Lower lobe of right lung (tissue), 2 donors: ENCODE measurements at regions not wholly inside any gene's neighbourhood (a gene's known extent, or its start where the extent isn't known, plus 50 kb on each side); places are given as distances from the start of the nearest gene placed in this dataset.

Experiments
- ATAC-seq, 2 donors: fragments of 200-7000 bp; cut with Tn5 transposase; one replicate each; pipeline ENCODE4 v1.9.1; 2020 to 2022; ENCODE audit warnings: mild to moderate bottlenecking in 2 of 2, moderate library complexity in 2 of 2
- DNase-seq: peaks from one replicate; pipeline ENCODE4 v3.0.0-alpha.2; 2020
- H3K27ac ChIP-seq: fragments of 200-600 bp; one replicate; pipeline ENCODE4 v1.8.0; 2022
- H3K27me3 ChIP-seq: fragments of 200-600 bp; one replicate; pipeline ENCODE4 v1.8.0; 2022; ENCODE audit warnings: low read depth
- H3K36me3 ChIP-seq: fragments of 200-600 bp; one replicate; pipeline ENCODE4 v1.8.0; 2022; ENCODE audit warnings: mild to moderate bottlenecking
- H3K4me1 ChIP-seq: fragments of 200-600 bp; one replicate; pipeline ENCODE4 v1.8.0; 2022
- H3K4me3 ChIP-seq: fragments of 200-600 bp; one replicate; pipeline ENCODE4 v1.8.0; 2022; ENCODE audit warnings: mild to moderate bottlenecking
- H3K9me3 ChIP-seq: fragments of 200-600 bp; one replicate; pipeline ENCODE4 v1.8.0; 2022
- intact Hi-C: fragments of 100-400 bp; cut with DNase I; formaldehyde crosslinking; loops from one replicate; pipeline ENCODE4 v1.11.0; 2022
- TF ChIP-seq, protein P1 (sequence below): fragments of 200-600 bp; IDR thresholded peaks from one replicate; pipeline ENCODE4 v1.8.0; 2022; ENCODE audit warnings: antibody characterized with exemption, mild to moderate bottlenecking
- donor health status: DM: no; HTN: yes; CAD: no; lungs with severe emphysema.

GRCh38 chr4:127069675-127070074 is 563.1 kb upstream of the INTU start:
- DNase-seq (no peak), ATAC-seq (no peak)
- TF ChIP-seq, protein P1, sequence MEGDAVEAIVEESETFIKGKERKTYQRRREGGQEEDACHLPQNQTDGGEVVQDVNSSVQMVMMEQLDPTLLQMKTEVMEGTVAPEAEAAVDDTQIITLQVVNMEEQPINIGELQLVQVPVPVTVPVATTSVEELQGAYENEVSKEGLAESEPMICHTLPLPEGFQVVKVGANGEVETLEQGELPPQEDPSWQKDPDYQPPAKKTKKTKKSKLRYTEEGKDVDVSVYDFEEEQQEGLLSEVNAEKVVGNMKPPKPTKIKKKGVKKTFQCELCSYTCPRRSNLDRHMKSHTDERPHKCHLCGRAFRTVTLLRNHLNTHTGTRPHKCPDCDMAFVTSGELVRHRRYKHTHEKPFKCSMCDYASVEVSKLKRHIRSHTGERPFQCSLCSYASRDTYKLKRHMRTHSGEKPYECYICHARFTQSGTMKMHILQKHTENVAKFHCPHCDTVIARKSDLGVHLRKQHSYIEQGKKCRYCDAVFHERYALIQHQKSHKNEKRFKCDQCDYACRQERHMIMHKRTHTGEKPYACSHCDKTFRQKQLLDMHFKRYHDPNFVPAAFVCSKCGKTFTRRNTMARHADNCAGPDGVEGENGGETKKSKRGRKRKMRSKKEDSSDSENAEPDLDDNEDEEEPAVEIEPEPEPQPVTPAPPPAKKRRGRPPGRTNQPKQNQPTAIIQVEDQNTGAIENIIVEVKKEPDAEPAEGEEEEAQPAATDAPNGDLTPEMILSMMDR: no peak
- no peaks in the 10 kb centered on the region for H3K4me1 ChIP-seq
- no peaks in the 10 kb centered on the region for H3K9me3 ChIP-seq
- intact Hi-C loops: no loop called here
- no peak overlapping the region for H3K27ac ChIP-seq
- H3K27me3 ChIP-seq: no peaks in the 10 kb centered on the region
- H3K4me3 ChIP-seq: no peak overlapping the region
- H3K36me3 ChIP-seq: no peaks in the 10 kb centered on the region

DNA sequence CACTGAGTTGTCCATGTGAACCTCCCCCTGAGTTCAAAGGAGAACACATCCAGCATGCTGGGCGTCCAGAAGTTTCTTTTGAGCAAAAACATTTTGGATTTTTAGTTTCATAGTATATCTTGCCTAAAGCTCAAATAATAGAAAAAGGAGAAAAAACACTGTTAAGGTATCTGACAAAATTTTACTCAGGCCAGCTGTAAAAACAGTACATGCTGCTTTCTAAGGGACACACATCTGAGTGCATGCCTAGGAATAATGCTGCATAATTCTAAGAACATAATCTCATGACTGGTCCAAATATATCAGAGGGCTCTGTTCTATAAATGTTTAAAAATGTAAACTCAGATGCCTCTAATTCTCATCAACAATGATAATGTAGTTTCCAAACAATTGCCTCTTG is 561.3 kb upstream of the INTU start:
- no peak for ATAC-seq
- TF ChIP-seq, protein P1: no peak
- intact Hi-C loops: no loop called here

DNA sequence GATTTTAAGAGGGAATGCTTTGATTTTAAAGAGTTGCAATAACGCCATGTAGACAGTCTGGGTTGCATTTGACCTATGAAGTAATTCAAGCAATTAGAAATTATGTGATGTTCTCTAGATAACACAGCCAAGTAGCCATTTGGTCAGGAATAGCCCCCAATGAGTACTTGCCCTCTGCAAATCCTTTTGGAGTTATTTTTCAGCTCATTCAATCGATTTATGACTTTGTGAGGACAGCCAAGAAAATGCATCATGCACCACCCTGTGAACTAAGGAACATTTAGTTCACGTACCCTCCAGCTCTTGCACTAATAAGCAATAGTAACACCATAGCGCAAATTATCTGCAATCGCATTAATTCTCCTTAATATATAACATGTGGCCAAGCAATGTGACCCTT is 552.6 kb upstream of the INTU start:
- intact Hi-C loops: no loop called here
- DNase-seq: no peak
- TF ChIP-seq, protein P1: no peak
- H3K4me1 ChIP-seq: no peaks in the 10 kb centered on the region
- no peak overlapping the region for H3K27ac ChIP-seq
- no peaks in the 10 kb centered on the region for H3K9me3 ChIP-seq
- H3K36me3 ChIP-seq: no peaks in the 10 kb centered on the region
- H3K27me3 ChIP-seq: no peaks in the 10 kb centered on the region
- H3K4me3 ChIP-seq: no peak overlapping the region
- ATAC-seq: no peak

More for the DNA sequence above, 561.3 kb upstream of the INTU start:
- H3K36me3 ChIP-seq: no peaks in the 10 kb centered on the region
- H3K9me3 ChIP-seq: no peaks in the 10 kb centered on the region
- no peaks in the 10 kb centered on the region for H3K4me1 ChIP-seq
- no peaks in the 10 kb centered on the region for H3K27me3 ChIP-seq
- no peak overlapping the region for H3K27ac ChIP-seq
- H3K4me3 ChIP-seq: no peak overlapping the region
- DNase-seq: no peak

DNA sequence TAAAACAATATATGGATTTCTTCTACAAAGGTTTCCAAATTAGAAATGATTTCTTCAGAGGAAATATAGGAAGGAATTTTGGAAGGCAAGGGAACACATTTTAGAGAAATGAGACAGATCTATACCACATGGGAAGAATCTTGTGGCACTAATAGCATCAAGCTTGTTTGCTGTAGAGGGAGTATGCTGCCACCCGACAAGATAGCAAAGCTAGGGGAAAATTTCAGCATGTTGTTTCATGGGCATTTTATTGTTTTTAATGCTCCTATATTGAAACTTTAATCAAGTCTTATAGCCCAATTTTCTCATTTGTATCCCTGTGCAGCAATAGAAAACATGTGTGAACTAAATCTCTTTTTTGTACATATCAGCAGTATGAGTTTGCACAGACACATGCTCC is 551.7 kb upstream of the INTU start:
- Histone ChIP-seq H3K27me3 (no peaks in the 10 kb centered on the region), H3K36me3 (no peaks in the 10 kb centered on the region), H3K4me3 (no peak overlapping the region), H3K9me3 (no peaks in the 10 kb centered on the region), H3K4me1 (no peaks in the 10 kb centered on the region), H3K27ac (no peak overlapping the region)
- no peak for DNase-seq
- TF ChIP-seq, protein P1: no peak
- intact Hi-C loops: no loop called here
- ATAC-seq: no peak

DNA sequence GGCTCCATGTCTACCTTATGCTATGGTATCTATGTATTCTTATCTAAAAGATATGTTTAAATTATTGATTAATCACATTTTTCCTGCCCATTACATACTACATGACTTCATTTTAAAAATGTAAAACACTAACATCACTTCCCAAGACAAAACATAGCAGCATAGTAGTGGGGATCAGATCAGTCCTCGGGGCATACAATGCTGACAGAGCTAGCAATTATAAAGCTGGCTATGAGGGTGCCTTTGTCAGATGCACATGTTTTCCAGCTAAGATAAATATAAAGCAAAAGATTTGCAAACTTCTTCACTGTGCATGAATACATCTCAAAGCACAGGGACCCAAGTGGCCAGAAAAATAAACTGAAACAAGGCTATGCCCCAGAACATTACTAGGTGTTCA is 549.8 kb upstream of the INTU start:
- H3K27ac ChIP-seq: no peak overlapping the region
- no peak for DNase-seq
- no peaks in the 10 kb centered on the region for H3K27me3 ChIP-seq
- no peak overlapping the region for H3K4me3 ChIP-seq
- TF ChIP-seq, protein P1: no peak
- no peaks in the 10 kb centered on the region for H3K36me3 ChIP-seq
- H3K9me3 ChIP-seq: peaks cover 3% of the 10 kb centered on the region
- no peak for ATAC-seq
- H3K4me1 ChIP-seq: no peaks in the 10 kb centered on the region
- intact Hi-C loops: no loop called here

DNA sequence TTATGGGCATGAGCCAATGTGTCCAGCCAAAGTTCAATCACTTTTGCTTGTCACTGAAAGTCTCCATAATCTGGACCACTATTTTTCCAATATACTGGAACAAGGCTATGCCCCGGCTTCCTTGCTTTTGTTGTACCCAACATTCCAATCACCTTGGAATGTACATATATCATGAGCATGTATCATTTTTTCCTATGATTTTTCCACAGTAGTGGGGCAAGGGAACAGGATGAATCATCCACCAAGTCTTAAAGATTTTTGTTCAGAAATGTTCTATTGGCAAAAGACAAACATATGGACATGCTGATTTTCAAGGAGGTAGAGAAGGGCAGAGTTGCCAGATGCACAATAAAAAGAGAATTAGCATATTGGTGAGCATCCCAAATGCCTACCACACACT is 548.1 kb upstream of the INTU start:
- H3K4me1 ChIP-seq: no peaks in the 10 kb centered on the region
- intact Hi-C loops: no loop called here
- H3K27me3 ChIP-seq: no peaks in the 10 kb centered on the region

More for the DNA sequence above, 548.1 kb upstream of the INTU start:
- DNase-seq (no peak), ATAC-seq (no peak)
- TF ChIP-seq, protein P1: no peak
- H3K4me3 ChIP-seq: no peak overlapping the region
- no peaks in the 10 kb centered on the region for H3K36me3 ChIP-seq
- peaks cover 5% of the 10 kb centered on the region for H3K9me3 ChIP-seq
- H3K27ac ChIP-seq: no peak overlapping the region
